Fibroblast of pulmonary artery (primary cell): ENCODE measurements at regions not wholly inside any gene's neighbourhood (a gene's known extent, or its start where the extent isn't known, plus 50 kb on each side); places are given as distances from the start of the nearest gene placed in this dataset.

Source experiments
- DNase-seq: peaks from one replicate; pipeline ENCODE4 v3.0.0-alpha.2; 2010; ENCODE audit warnings: low read depth
- H3K4me3 ChIP-seq: replicated peaks from 2 replicates; pipeline ENCODE4 v1.5.1; 2011; ENCODE audit warnings: low read depth, mild to moderate bottlenecking, control low read depth, low read length, moderate library complexity
- TF ChIP-seq, protein P1 (sequence below): IDR thresholded peaks from 2 replicates; pipeline ENCODE4 v1.5.1; 2011; ENCODE audit warnings: mild to moderate bottlenecking, control low read depth, low read length, inconsistent platforms; ENCODE audit errors: missing control alignments

GRCh38 chr22:49507607-49508292, 319.9 kb downstream of the BRD1 start:
- DNase-seq: no peak
- H3K4me3 ChIP-seq: no peak overlapping the region
- TF ChIP-seq, protein P1, sequence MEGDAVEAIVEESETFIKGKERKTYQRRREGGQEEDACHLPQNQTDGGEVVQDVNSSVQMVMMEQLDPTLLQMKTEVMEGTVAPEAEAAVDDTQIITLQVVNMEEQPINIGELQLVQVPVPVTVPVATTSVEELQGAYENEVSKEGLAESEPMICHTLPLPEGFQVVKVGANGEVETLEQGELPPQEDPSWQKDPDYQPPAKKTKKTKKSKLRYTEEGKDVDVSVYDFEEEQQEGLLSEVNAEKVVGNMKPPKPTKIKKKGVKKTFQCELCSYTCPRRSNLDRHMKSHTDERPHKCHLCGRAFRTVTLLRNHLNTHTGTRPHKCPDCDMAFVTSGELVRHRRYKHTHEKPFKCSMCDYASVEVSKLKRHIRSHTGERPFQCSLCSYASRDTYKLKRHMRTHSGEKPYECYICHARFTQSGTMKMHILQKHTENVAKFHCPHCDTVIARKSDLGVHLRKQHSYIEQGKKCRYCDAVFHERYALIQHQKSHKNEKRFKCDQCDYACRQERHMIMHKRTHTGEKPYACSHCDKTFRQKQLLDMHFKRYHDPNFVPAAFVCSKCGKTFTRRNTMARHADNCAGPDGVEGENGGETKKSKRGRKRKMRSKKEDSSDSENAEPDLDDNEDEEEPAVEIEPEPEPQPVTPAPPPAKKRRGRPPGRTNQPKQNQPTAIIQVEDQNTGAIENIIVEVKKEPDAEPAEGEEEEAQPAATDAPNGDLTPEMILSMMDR: no peak

GRCh38 chr22:49506010-49506400, 321.7 kb downstream of the BRD1 start:
- TF ChIP-seq, protein P1: no peak
- DNase-seq: no peak
- no peak overlapping the region for H3K4me3 ChIP-seq

- TF ChIP-seq, protein P1: no peak
- no peak overlapping the region for H3K4me3 ChIP-seq
- no peak for DNase-seq
Observed at GRCh38 chr22:49505337-49506009, 322.2 kb downstream of the BRD1 start.

- TF ChIP-seq, protein P1: no peak
- no peak for DNase-seq
- H3K4me3 ChIP-seq: no peak overlapping the region
Observed at GRCh38 chr22:49503896-49504521, 323.7 kb downstream of the BRD1 start.

DNA sequence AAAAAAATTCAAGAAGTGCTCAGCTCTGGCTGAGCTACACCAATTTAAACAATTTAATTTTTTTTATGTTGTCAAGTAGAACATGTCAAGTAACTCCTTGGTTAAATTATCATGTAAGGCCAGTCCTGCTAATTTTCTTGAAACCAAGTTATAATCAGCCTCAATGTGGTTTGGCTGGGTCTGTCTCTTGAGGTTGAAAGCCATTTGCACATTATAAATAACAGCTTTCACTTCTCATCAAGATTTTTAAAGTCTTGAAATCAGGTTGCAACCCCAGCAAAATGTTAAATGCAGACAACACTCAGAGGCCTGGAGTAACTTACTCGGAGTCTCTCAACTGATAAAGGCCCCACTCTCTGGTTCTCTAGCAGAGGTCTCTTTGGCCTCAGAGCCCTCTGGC, 324.4 kb downstream of the BRD1 start:
- TF ChIP-seq, protein P1: no peak
- H3K4me3 ChIP-seq: no peak overlapping the region
- DNase-seq: no peak

- no peak overlapping the region for H3K4me3 ChIP-seq
- DNase-seq: no peak
- TF ChIP-seq, protein P1: no peak
Observed at GRCh38 chr22:49502126-49502826, 325.4 kb downstream of the BRD1 start.
